Cardiac fibroblast (primary cell): ENCODE measurements at regions not wholly inside any gene's neighbourhood (a gene's known extent, or its start where the extent isn't known, plus 50 kb on each side); places are given as distances from the start of the nearest gene placed in this dataset.

Experiments used
- DNase-seq, 2 donors: peaks; one replicate each; pipeline versions ENCODE4 v3.0.0 to v3.0.0-alpha.2; 2010; ENCODE audit warnings: low read depth in 2 of 2
- H3K4me3 ChIP-seq, 2 donors: replicated peaks in 1 of 2; 1 replicate in 1 of 2; 2 replicates in 1 of 2; pipeline ENCODE4 v1.5.1; 2011; ENCODE audit warnings: low read depth in 2 of 2, low read length in 2 of 2, mild to moderate bottlenecking in 2 of 2, moderate library complexity in 1 of 2
- TF ChIP-seq, protein P1 (sequence below): IDR thresholded peaks from one replicate; pipeline ENCODE4 v1.5.1; 2011; ENCODE audit warnings: low read depth, mild to moderate bottlenecking, low read length, inconsistent platforms

DNA sequence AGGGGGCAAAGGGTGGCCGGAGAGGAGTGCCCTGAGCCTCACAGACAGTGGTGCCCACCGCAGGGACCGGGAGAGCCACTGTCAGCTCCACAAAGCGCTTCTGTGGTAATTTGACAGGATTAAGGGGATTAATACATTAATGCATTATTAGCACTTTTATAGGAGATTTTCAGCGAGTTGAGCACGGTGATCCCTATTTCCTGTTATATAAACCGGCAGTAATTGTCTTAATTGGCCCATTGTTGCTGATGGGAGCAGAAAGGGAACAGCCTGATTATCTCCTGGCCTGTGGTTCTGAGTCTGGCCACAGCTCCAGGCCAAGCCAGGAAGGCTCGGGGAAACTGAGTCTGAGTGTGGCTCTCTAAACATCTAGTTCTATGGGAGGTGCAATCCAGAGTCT is 423.6 kb downstream of the CDK5RAP2 start:
- DNase-seq: no peak
- H3K4me3 ChIP-seq: no peak overlapping the region
- TF ChIP-seq, protein P1, sequence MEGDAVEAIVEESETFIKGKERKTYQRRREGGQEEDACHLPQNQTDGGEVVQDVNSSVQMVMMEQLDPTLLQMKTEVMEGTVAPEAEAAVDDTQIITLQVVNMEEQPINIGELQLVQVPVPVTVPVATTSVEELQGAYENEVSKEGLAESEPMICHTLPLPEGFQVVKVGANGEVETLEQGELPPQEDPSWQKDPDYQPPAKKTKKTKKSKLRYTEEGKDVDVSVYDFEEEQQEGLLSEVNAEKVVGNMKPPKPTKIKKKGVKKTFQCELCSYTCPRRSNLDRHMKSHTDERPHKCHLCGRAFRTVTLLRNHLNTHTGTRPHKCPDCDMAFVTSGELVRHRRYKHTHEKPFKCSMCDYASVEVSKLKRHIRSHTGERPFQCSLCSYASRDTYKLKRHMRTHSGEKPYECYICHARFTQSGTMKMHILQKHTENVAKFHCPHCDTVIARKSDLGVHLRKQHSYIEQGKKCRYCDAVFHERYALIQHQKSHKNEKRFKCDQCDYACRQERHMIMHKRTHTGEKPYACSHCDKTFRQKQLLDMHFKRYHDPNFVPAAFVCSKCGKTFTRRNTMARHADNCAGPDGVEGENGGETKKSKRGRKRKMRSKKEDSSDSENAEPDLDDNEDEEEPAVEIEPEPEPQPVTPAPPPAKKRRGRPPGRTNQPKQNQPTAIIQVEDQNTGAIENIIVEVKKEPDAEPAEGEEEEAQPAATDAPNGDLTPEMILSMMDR: no peak

DNA sequence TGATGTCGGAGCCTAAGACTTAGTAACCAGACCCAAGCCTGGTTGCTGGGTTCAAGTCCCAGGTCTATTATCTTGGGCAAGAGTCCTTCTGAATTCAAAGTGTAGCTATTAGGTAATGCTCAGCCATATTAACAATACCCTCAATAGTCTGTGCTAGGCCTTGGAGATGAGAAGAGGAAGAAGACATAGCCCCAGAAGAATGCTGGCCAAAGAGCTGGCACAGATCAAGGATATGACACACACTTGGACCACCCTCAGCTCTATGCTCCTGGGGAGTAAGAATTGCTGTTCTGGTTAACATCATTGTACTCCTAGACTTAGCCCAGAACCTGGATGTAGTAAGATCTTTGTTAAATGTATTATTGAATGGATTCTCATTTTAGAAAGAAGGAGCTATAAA is 426.7 kb downstream of the CDK5RAP2 start:
- no peak for DNase-seq
- H3K4me3 ChIP-seq: no peak overlapping the region
- TF ChIP-seq, protein P1: no peak

DNA sequence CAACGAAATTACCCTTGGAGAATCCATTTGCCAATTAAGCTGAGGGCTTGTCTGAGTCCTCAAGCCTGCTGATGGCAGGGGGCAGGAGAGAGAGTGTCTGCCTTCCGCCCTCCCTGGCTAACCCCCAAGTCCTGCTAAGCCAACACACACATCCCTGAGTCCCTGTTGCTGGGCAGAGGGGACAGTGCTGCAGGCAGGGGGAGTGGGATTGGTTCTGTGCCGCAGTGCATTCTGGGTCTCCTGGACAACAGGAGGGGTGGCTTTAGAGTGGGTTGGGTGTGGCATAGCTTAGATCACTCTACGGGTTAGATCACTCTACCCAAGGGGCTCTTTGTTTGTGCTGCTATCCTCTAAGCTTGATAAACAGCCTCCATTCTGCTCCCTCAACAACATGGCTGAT is 427.7 kb downstream of the CDK5RAP2 start:
- DNase-seq: no peak
- TF ChIP-seq, protein P1: no peak

DNA sequence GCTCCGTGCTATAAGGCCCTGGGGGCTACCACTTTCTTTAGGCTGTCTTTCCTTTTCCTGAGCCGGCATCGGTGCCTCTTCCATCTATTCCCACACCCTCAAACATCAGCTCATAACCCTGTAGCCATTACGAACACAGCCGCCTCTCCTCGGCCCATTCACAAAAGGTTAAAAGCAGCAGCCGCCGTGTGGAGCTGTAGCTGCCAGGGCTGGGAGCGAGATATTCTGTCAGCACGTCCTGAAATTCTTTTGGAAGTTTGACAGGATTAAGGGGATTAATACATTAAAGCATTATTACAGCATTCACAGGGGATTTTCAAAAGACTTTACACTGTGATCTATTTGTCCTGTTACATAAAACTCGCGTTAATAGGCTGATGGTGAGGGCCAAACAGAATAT is 428.2 kb downstream of the CDK5RAP2 start:
- TF ChIP-seq, protein P1: no peak
- H3K4me3 ChIP-seq: no peak overlapping the region
- DNase-seq: no peak

More for the DNA sequence above, 427.7 kb downstream of the CDK5RAP2 start:
- no peak overlapping the region for H3K4me3 ChIP-seq

DNA sequence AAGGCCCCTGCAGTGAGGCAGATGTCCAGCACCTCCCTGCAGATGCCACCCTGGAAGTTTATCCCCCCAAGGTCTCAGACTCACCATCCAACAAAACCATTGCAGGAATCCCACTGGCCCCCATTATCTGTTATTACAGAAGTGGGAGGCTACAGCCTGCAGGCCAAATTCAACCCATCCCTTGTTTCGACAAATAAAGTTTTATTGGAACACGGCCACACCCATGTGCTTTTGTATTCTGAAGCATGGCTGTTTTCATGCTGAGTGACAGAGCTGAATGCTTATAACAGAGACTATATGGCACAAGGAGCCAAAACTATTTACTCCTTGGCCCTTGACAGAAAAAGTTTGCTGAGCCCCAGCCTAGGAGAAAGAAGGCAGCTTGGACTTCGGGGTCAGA is 428.8 kb downstream of the CDK5RAP2 start:
- H3K4me3 ChIP-seq: no peak overlapping the region
- TF ChIP-seq, protein P1: no peak
- DNase-seq: no peak

DNA sequence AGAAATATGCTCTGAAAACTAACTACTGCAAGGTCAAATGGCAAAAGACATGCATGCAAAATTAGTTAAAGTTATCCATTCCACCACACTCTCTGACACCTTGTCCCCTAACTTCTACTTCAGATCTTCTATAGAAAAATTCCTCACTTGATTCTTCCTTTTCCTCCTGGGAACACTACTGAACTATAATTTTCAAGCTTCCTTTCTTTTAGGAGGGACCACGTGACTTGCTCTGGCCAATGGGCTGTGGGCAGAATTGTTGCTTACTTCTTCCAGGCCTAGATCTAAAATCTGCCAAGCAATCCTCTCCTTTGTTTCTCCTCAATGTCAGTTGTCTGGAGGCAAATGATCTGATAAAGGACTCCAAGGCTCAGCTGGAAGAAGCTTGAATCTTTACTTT is 441.0 kb downstream of the CDK5RAP2 start:
- DNase-seq: no peak
- TF ChIP-seq, protein P1: no peak
- no peak overlapping the region for H3K4me3 ChIP-seq

DNA sequence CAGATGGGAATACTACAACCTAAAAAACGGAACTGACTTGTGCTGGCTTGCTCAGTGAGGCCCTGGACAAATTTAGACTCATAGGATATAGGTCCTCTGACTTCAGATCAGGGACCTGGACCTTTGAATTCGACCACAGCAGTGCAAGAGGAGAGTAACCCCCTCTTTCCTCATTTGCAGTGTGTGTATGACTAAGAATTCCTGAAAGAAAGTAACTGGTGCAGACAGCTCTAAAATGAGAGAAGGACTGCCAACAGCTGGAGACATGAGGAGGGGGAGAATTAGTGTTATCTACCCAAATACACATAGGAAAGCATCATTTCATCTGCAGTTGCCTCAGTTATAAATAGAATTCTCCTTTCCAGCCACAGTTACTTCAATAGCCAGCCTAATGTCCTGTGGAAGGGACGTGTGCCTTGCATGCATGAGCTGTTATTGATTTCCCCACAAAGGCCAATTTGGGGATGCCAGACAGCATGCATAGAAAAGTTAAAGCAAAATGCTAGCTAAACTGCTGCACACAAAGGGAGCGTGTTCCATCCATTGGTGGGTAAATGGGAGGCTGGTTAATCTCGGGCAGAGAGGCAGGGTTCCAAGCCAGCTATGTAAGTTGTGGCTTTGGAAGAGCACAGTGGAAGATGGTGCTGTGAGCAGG is 442.7 kb downstream of the CDK5RAP2 start:
- TF ChIP-seq, protein P1: no peak
- H3K4me3 ChIP-seq: no peak overlapping the region
- no peak for DNase-seq
